ENCODE measurements at regions not wholly inside any gene's neighbourhood (a gene's known extent, or its start where the extent isn't known, plus 50 kb on each side); places are given as distances from the start of the nearest gene placed in this dataset.

- Histone ChIP-seq H4K20me1 (ENCODE audit: insufficient read depth, low read length) (no peaks in the 10 kb centered on the region), H3K27ac (ENCODE audit: low read length) (no peak overlapping the region), H3K4me1 (ENCODE audit: low read length) (no peaks in the 10 kb centered on the region), H3K36me3 (replicated peaks; ENCODE audit: insufficient read depth, low read length) (no peaks in the 10 kb centered on the region), H3K4me3 (ENCODE audit: low read length) (no peak overlapping the region), H3K9me2 (replicated peaks; ENCODE audit: insufficient read depth, low read length) (no peaks in the 10 kb centered on the region), H3K9ac (ENCODE audit: low read length) (no peak overlapping the region), H3K27me3 (replicated peaks; ENCODE audit: insufficient read depth, low read length) (no peaks in the 10 kb centered on the region), H3K4me2 (ENCODE audit: low read depth, low read length) (no peak overlapping the region), H3K79me2 (ENCODE audit: low read length) (no peaks in the 10 kb centered on the region), H3F3A (ENCODE audit: insufficient read depth, low read length) (no peaks in the 10 kb centered on the region), H2AFZ (ENCODE audit: low read length) (no peak overlapping the region), H3K9me3 (replicated peaks; ENCODE audit: insufficient read depth, low read length) (no peaks in the 10 kb centered on the region)
- TF ChIP-seq EZH2phosphoT487 (IDR thresholded peaks at IDR 0.05; ENCODE audit: low read length) (no peak), EZH2 (optimal IDR thresholded peaks at IDR 0.05; ENCODE audit: low read depth, low read length) (no peak), CTCF (IDR thresholded peaks at IDR 0.05; ENCODE audit: low read length) (no peak)
- no peak for DNase-seq
Measured at GRCh38 chr11:122313581-122313980, 197.6 kb upstream of the BLID start.

- Histone ChIP-seq H4K20me1 (ENCODE audit: insufficient read depth, low read length) (no peaks in the 10 kb centered on the region), H3K36me3 (replicated peaks; ENCODE audit: insufficient read depth, low read length) (no peaks in the 10 kb centered on the region), H3K9ac (ENCODE audit: low read length) (no peak overlapping the region), H3K27ac (ENCODE audit: low read length) (no peak overlapping the region), H3K4me2 (ENCODE audit: low read depth, low read length) (no peak overlapping the region), H3F3A (ENCODE audit: insufficient read depth, low read length) (no peaks in the 10 kb centered on the region), H3K27me3 (replicated peaks; ENCODE audit: insufficient read depth, low read length) (no peaks in the 10 kb centered on the region), H3K79me2 (ENCODE audit: low read length) (no peaks in the 10 kb centered on the region), H3K9me2 (replicated peaks; ENCODE audit: insufficient read depth, low read length) (no peaks in the 10 kb centered on the region), H3K4me1 (ENCODE audit: low read length) (no peaks in the 10 kb centered on the region), H3K4me3 (ENCODE audit: low read length) (no peak overlapping the region), H3K9me3 (replicated peaks; ENCODE audit: insufficient read depth, low read length) (no peaks in the 10 kb centered on the region), H2AFZ (ENCODE audit: low read length) (no peak overlapping the region)
- DNase-seq: no peak
- TF ChIP-seq EZH2phosphoT487 (IDR thresholded peaks at IDR 0.05; ENCODE audit: low read length) (no peak), EZH2 (optimal IDR thresholded peaks at IDR 0.05; ENCODE audit: low read depth, low read length) (no peak), CTCF (IDR thresholded peaks at IDR 0.05; ENCODE audit: low read length) (no peak)
Measured at GRCh38 chr11:122311216-122311755, 195.3 kb upstream of the BLID start.

GRCh38 chr11:122310766-122311165 lies 194.8 kb upstream of the BLID start:
- Histone ChIP-seq H3K27ac (ENCODE audit: low read length) (no peak overlapping the region), H3K4me1 (ENCODE audit: low read length) (no peaks in the 10 kb centered on the region), H3K4me3 (ENCODE audit: low read length) (no peak overlapping the region), H4K20me1 (ENCODE audit: insufficient read depth, low read length) (no peaks in the 10 kb centered on the region), H3K27me3 (replicated peaks; ENCODE audit: insufficient read depth, low read length) (no peaks in the 10 kb centered on the region), H3K79me2 (ENCODE audit: low read length) (no peaks in the 10 kb centered on the region), H3K4me2 (ENCODE audit: low read depth, low read length) (no peak overlapping the region), H2AFZ (ENCODE audit: low read length) (no peak overlapping the region), H3K9ac (ENCODE audit: low read length) (no peak overlapping the region), H3K9me2 (replicated peaks; ENCODE audit: insufficient read depth, low read length) (no peaks in the 10 kb centered on the region), H3F3A (ENCODE audit: insufficient read depth, low read length) (no peaks in the 10 kb centered on the region), H3K9me3 (replicated peaks; ENCODE audit: insufficient read depth, low read length) (no peaks in the 10 kb centered on the region), H3K36me3 (replicated peaks; ENCODE audit: insufficient read depth, low read length) (no peaks in the 10 kb centered on the region)
- no peak for DNase-seq
- no peak for TF ChIP-seq EZH2 (optimal IDR thresholded peaks at IDR 0.05; ENCODE audit: low read depth, low read length)
- TF ChIP-seq CTCF (IDR thresholded peaks at IDR 0.05; ENCODE audit: low read length): no peak
- TF ChIP-seq EZH2phosphoT487 (IDR thresholded peaks at IDR 0.05; ENCODE audit: low read length): no peak
